Posterior vena cava (tissue), 2 donors: ENCODE measurements at regions not wholly inside any gene's neighbourhood (a gene's known extent, or its start where the extent isn't known, plus 50 kb on each side); places are given as distances from the start of the nearest gene placed in this dataset.
"Not testable (repeated sequence)": the region's sequence is repeated elsewhere in the genome, so short reads cannot be mapped to it uniquely, and the experiment has no call there.

Source experiments
- DNase-seq: peaks from one replicate; pipeline ENCODE4 v3.0.0-alpha.2; 2020; ENCODE audit warnings: low spot score
- intact Hi-C, 2 donors: fragments of 100-400 bp; cut with DNase I; formaldehyde crosslinking; loops; one replicate each; pipeline versions ENCODE4 v1.14.1 to v1.14.2; 2022 to 2023
- donor health status: DM: yes; HTN: yes; CAD: no.
- donor health status: DM: yes; HTN: yes; CAD: no.

DNA sequence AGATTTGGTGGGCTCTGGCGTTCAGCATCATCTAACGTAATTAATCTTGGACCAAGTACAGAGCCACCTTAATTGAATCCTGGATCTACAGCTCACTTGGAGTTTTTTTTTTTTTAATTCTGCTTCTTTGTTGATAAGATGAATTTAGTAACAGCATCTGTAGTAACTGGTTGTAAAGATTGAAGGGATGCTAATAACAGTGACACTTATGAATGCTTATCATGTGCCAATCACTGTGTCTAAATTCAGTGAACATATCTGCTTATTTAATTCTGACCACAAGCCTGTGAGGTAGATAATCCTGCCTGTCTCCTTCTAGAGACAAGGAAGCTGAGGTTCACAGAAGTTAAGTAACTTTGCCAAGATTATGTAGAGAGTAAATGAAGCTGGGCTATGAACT is 408.0 kb downstream of the RWDD3 start:
- intact Hi-C loops, result no loop called here

DNA sequence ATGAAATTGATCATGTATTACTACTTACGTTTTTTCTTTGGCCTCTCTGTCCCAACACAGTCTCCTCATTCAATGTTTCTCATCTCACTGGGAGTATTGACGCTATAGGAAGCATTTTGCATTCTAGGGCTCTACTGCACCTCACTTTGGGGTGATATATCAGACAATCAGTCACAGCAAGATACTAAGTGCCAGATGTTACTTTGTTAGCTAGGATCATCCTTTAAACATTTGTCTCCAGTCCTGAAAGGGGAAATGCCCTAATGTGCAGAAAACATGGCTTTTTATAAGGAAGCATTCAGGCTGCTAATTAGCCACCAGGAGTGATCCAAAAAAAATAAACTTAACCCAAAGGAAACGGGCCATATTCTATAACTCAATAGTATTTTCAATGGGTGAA is 409.1 kb downstream of the RWDD3 start:
- intact Hi-C loops, result no loop called here
- DNase-seq, result no peak

More for the DNA sequence above, 408.0 kb downstream of the RWDD3 start:
- DNase-seq, result no peak

DNA sequence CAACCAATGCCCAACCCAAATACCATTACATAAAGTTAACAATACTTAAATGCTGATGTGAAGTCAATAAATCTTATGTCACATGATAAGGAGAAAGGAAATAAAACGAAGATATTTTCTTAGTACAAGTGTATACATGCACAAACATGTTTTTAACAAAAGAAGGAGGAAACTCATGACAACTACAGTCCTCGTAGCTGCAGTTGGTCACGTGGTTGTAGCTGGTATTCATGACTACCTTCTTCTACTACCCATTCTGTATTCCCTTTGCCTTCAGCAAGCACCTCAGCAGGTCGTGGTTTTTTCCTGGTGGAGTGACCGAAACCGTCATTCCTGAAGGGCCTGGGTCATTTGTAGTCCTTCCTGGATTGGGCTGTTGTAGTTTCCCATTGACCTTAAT is 411.1 kb downstream of the RWDD3 start:
- intact Hi-C loops, DNase-seq: not testable (repeated sequence)

GRCh38 chr1:95650631-95651030 is 416.6 kb downstream of the RWDD3 start:
- intact Hi-C loops, result no loop called here
- DNase-seq, result no peak

GRCh38 chr1:95652423-95652965 is 418.5 kb downstream of the RWDD3 start:
- DNase-seq, result no peak
- intact Hi-C loops, result no loop called here

DNA sequence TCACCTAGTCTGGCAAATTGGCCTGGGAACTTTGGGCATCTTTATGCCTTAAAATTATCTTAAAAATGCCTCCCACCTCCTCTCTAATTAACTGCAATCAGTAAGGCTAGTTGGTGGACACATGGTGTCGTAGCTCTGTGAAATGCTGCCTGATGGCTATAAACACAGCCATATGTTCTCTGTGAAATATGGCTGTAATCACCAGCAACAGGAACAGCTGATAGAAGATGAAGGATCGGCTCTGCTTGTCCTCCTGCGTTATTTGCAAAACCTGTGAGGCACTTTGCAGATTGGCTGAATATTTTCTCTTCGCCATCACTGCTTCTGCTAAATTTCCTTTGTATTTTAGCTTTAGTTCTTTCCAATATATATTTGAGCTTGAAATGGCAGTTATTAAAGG is 419.6 kb downstream of the RWDD3 start:
- no peak for DNase-seq
- intact Hi-C loops, result no loop called here

DNA sequence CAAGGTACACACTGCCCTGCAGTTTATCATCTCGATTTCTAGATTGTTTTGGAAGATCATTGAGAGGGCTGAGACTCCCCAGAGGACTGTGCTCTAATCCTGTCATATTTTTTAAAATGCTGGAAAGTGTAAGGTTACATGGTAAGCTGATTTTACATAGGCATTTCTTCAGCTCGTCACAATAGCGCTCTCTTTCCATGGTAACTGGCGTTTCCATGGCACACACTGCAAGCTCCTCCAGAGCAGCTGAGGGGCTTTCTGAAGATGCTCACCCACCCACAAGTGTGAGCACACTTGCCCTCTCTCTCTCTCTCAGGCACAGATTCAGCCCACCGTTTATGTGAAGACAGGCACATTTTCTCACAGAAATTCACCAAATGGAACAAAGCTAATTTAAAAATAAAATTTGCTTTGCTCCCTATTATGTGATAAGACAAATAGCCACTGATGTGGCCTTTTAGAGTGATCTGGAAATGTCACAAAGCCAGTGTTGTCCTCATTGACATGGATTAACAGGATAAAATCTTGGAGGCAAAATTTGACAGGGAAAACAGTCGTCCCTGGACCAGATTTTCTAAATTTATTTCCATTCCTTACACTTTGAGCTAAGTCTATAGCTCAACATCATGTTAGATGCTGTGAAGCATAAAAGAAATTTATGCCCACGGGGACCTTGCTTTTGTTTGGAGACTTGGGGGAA is 421.5 kb downstream of the RWDD3 start:
- no peak for DNase-seq
- intact Hi-C loops, result no loop called here

DNA sequence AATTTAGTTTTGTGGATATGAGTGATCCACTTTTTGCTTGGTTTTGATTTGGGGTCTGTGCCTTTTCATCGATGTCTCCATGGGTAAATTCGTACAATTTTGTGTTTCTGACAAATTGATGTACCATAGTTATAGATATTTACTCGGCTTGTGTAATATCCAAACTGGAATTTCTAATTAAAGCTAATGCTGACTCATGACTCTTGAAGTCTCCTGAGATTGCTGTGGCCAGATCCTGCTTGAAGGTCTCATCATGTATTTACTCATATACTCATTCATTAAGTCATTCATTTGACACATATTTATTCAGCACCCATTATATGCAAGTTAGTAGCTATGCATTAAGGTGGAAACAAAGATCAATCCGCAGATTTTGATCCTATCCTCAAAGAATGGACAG is 423.2 kb downstream of the RWDD3 start:
- intact Hi-C loops, result no loop called here
- DNase-seq, result no peak

DNA sequence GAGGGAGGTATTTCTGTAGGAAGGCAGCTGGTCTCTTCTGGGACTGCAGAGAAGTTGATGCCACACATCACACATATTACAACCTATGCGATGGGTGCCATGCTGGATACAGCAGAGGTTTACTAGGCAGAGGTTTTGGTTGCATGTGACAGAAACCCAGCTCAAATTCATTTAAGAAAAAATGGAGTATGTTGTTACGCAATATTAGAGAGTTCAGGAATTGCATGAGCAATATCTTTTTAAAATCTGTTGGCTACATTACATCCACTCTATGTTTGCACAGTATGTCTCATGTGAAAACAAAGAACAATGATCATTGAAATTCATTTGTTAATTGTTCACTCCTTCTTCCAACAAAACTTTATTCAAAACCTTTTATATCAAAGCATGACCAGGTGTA is 425.2 kb downstream of the RWDD3 start:
- intact Hi-C loops, result no loop called here
- no peak for DNase-seq

DNA sequence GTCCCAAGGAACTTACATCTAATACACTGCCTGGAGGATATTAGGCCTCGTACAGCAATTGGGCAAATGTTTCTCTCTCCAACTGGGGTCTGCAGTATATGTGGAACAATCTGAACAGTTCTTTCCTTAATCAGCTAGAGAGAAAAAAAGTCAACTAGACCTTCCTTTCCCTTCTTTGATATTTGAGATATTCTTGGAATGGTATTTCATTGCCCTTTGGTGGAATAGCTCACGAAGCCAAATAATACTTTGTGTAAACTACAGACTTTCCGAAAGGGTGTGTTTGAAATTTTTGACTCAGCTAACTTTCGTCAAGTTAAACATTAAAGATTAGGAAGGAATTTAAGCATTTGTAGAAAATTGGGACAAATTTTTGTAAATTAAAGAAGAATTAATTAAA is 425.6 kb downstream of the RWDD3 start:
- DNase-seq, result no peak
- intact Hi-C loops, result no loop called here

- no peak for DNase-seq
- intact Hi-C loops, result no loop called here
Observed at GRCh38 chr1:95660736-95661135, 426.7 kb downstream of the RWDD3 start.

DNA sequence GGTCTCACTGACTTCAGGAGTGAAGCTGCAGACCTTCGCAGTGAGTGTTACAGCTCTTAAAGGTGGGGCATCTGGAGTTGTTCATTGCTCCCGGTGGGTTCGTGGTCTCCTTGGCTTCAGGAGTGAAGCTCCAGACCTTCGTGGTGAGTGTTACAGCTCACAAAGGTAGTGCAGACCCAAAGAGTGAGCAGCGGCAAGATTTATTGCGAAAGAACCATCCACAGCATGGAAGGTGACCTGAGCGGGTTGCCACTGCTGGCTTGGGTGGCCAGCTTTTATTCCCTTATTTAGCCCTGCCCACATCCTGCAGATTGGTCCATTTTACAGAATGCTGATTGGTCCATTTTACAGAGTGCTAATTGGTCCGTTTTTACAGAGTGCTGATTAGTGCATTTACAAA is 429.5 kb downstream of the RWDD3 start:
- intact Hi-C loops, DNase-seq: not testable (repeated sequence)

GRCh38 chr1:95668165-95668564 is 434.2 kb downstream of the RWDD3 start:
- intact Hi-C loops, result no loop called here
- DNase-seq, result no peak

DNA sequence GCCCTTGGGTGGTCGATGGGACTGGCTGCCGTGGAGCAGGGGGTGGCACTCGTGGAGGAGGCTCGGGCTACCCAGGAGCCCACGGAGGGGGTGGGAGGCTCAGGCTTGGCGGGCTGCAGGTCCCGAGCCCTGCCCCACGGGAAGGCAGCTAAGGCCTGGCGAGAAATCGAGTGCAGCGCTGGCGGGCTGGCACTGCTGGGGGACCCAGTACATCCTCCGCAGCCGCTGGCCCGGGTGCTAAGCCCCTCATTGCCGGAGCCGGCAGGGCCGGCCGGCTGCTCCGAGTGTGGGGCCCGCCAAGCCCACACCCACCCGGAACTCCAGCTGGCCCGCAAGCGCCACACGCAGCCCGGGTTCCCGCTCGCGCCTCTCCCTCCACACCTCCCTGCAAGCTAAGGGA is 435.6 kb downstream of the RWDD3 start:
- DNase-seq, intact Hi-C loops: not testable (repeated sequence)

GRCh38 chr1:95671098-95671497 is 437.1 kb downstream of the RWDD3 start:
- DNase-seq, result no peak
- intact Hi-C loops, result no loop called here

GRCh38 chr1:95679262-95679661 is 445.3 kb downstream of the RWDD3 start:
- intact Hi-C loops, result no loop called here
- DNase-seq, result no peak

GRCh38 chr1:95685081-95685480 is 451.1 kb downstream of the RWDD3 start:
- no peak for DNase-seq
- intact Hi-C loops, result no loop called here

DNA sequence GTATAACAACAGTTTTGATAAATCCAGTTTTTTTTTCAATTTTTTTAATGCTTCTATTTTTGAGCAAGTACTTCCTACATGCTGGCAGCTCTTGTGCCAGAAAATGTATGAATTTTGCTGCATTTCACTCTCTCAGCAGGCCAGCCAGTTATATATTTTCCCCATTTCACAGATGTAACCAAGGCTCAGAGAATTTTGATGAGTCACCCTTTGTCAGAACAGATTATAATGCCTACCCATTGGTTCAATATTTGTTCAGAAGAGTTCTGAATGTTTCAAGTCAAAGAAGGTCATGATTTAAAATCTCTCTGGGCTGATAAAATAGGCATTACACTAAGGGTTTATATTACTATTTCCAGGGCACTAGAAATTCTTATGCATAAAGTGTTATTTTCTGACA is 452.2 kb downstream of the RWDD3 start:
- no peak for DNase-seq
- intact Hi-C loops, result no loop called here

GRCh38 chr1:95699149-95699953 is 465.3 kb downstream of the RWDD3 start:
- intact Hi-C loops, result no loop called here
- no peak for DNase-seq

DNA sequence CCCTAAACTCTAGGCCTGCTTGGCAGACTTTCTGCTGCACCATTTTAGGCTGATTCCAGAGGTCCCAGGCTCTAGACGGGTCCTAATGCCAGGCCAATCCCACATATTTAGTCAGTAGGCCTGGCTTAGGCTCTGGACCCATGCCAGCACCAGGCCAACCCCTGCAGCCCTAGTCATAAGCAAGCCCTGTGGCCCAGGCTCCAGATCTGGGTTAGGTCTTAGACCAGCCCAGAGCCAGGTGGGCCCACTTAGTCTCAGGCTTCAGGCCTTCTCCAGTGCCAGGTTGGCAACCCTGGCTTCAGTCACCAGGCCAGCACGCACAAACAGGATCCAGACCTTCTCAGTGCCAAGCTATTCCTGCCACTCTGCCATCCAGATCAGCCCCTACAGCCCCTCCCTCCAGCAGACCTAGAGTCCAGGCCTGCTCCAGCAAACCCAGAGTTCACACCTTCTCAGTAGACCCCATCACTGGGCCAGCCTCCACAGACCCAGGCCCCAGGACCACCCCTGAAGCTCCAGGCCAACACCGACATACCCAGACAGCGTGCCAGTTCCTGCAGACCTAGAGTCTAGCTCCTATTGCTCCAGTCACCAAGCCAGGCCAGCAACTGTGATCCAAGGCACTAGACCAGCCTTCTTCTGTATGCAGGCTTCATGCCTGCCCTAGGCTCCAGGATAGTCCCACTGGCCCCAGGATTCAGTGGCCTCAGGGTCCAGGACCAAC is 467.6 kb downstream of the RWDD3 start:
- DNase-seq, result peak; percentile 73
- intact Hi-C loops, result no loop called here
